ENCODE measurements at regions not wholly inside any gene's neighbourhood (a gene's known extent, or its start where the extent isn't known, plus 50 kb on each side); places are given as distances from the start of the nearest gene placed in this dataset.

DNA sequence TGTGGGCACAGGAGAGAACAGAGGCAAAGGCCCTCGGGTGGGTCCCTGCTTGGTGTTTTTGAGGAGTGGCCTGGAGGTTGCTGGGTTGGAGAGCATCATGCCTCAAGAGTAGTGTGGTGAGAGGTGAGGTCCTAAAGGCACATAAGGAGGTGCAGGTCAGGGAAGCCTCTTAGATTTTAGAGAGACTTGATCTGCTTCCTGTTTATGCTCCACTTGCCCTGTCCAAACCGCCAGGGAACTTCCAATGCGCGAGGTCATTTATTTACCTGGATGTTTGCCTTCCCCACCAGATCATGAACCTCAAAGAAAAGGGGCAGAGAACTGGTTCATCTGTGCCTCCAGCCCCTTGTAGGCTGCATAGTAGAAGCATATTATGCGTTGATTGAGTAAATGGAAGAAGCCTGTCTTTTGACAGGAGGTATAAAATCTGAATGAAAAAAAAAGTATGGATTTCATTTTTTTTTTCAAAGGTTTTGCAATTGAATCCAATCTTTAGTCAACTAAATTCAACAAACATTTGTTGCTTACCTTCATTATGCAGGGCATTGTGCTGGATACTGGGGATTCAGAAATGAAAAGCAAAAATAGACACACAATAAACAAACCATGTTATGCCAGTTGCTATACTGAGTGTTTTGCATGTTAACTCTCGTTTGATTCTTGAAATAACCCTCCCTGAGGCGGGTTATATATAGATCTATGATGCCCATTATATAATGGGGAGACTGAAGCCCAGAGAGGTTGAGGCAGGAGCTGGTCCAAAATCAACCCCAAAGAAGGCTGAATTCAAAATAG is 485.2 kb downstream of the VRK1 start:
- H3K4me3 ChIP-seq (ENCODE audit: low read length) = no peak overlapping the region
- TF ChIP-seq, protein P1, sequence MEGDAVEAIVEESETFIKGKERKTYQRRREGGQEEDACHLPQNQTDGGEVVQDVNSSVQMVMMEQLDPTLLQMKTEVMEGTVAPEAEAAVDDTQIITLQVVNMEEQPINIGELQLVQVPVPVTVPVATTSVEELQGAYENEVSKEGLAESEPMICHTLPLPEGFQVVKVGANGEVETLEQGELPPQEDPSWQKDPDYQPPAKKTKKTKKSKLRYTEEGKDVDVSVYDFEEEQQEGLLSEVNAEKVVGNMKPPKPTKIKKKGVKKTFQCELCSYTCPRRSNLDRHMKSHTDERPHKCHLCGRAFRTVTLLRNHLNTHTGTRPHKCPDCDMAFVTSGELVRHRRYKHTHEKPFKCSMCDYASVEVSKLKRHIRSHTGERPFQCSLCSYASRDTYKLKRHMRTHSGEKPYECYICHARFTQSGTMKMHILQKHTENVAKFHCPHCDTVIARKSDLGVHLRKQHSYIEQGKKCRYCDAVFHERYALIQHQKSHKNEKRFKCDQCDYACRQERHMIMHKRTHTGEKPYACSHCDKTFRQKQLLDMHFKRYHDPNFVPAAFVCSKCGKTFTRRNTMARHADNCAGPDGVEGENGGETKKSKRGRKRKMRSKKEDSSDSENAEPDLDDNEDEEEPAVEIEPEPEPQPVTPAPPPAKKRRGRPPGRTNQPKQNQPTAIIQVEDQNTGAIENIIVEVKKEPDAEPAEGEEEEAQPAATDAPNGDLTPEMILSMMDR (conservative IDR thresholded peaks at IDR 0.05; ENCODE audit: low read depth, low read length) = no peak
- no peak for DNase-seq (ENCODE audit: low read depth)

DNA sequence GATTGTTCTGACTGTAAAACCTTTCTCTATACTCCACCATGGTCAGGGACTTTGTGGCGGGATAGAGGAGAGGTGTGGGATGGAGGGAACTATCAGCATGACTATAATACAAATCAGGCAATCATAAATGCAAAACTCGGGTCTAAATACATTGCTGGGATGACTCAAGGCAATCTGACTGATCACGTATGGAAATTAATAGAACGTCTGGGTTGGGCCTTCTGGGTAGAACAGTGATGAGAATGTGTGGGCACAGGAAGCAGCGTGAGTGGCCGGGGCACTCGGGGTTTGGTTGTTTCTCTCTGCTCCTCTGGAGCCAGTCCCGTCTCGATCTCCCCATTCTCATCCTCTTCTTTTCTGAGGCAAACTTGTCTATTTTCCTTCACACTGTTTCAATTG is 485.8 kb downstream of the VRK1 start:
- no peak overlapping the region for H3K4me3 ChIP-seq (ENCODE audit: low read length)
- TF ChIP-seq, protein P1 (conservative IDR thresholded peaks at IDR 0.05; ENCODE audit: low read depth, low read length) = no peak
- no peak for DNase-seq (ENCODE audit: low read depth)

DNA sequence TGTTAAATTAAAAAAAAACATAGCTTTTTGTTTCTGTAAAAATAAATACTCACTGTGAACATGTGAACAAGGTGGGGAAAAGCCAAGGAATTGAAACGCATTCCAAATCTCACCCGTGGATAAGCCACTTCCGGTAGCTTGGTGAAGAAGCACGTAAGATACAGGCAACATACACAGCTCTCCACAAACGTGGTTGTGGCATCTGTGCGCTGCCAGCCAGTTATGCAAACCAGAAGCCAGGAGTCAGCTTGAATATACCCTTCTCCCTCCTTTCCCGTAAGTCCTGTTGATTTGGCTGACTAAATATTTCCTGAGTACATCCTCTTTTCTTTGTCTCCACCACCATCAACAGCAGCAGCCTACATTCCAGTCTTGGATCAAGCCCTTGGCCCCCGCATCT is 486.2 kb downstream of the VRK1 start:
- DNase-seq (ENCODE audit: low read depth) = no peak
- H3K4me3 ChIP-seq (ENCODE audit: low read length) = no peak overlapping the region
- TF ChIP-seq, protein P1 (conservative IDR thresholded peaks at IDR 0.05; ENCODE audit: low read depth, low read length) = no peak

DNA sequence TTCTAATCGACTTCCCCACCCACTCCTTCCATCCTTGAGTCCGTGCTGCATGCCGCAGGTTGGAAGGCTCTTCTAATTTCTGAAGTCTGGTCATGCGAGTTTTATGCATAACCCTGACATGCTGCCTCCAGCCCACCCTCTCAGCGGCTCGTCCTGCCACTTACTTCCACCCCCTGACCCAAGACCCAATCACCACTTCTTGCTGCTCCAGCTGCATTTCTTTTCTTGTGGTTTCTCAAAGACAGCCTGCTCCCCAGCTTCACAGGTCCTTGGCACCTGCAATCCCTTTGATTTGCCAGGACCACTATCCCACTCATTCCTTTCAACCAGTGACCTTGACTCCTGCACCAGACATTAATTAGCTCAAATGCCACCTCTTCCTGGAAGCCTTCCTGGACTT is 486.7 kb downstream of the VRK1 start:
- H3K4me3 ChIP-seq (ENCODE audit: low read length) = no peak overlapping the region
- DNase-seq (ENCODE audit: low read depth) = no peak
- TF ChIP-seq, protein P1 (conservative IDR thresholded peaks at IDR 0.05; ENCODE audit: low read depth, low read length) = no peak

DNA sequence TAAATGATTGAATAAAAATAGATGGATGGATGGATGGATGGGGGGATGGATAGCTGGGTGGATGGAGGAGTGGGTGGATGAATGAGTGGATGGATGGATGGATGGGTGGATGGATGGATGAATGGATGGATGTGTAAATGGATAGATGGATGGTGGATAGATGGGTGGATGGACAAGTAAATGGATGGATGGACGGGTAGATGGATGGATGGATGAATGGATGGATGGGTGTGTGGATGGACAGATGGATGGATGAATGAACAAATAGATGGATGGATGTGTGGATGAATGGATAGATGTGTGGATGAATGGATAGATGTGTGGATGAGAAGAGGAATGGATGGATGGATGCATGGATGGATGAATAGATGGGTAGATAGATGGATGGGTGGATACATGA is 490.8 kb downstream of the VRK1 start:
- TF ChIP-seq, protein P1 (conservative IDR thresholded peaks at IDR 0.05; ENCODE audit: low read depth, low read length) = no peak

DNA sequence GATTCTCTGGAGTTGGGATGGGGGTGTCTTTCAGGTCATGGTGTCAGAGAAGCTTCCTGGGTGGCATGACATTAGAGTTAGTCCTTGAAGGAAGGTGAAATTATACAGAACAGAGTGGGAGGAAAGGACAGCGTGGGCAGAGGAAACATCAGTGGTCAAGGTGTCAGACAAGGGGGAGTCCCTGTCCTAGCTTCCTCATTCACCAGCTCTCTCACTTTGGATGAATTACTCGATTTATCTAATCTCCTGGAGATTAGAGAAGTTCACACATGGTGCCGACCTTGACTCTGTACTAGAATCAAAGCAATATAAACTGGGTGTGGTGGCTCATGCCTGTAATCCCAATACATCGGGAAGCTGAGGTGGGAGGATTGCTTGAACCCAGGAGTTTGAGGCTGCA is 492.9 kb downstream of the VRK1 start:
- TF ChIP-seq, protein P1 (conservative IDR thresholded peaks at IDR 0.05; ENCODE audit: low read depth, low read length) = no peak
- H3K4me3 ChIP-seq (ENCODE audit: low read length) = no peak overlapping the region
- no peak for DNase-seq (ENCODE audit: low read depth)

More for the DNA sequence above, 490.8 kb downstream of the VRK1 start:
- H3K4me3 ChIP-seq (ENCODE audit: low read length) = no peak overlapping the region
- DNase-seq (ENCODE audit: low read depth) = no peak

DNA sequence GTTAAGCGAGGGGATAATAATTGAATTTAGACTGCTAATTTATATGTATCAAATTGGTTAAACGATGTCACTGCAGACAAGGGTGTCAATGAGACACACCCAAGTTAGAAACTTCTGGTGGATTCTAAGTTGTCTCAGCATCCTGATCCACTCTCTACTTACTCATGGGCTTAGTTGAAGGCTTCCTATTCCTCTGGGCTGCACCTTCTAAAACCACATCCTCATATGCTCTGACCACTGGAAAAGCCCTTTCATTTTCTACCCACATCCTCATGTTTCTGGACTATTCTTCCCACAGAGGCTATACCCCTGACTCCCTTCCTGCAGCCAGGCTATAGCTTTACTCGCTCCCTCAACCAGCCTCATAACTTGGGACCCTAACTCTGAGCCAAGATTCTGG is 493.8 kb downstream of the VRK1 start:
- TF ChIP-seq, protein P1 (conservative IDR thresholded peaks at IDR 0.05; ENCODE audit: low read depth, low read length) = no peak
- H3K4me3 ChIP-seq (ENCODE audit: low read length) = no peak overlapping the region
- DNase-seq (ENCODE audit: low read depth) = no peak

All from retinal pigment epithelial cell (primary cell).